Left lung (tissue), 4 donors: ENCODE measurements at regions not wholly inside any gene's neighbourhood (a gene's known extent, or its start where the extent isn't known, plus 50 kb on each side); places are given as distances from the start of the nearest gene placed in this dataset.

Experiments used
- ATAC-seq: fragments of 200-7000 bp; cut with Tn5 transposase; one replicate; pipeline ENCODE4 v1.9.1; 2020; ENCODE audit warnings: moderate library complexity
- DNase-seq, 4 donors: peaks; one replicate each; pipeline ENCODE4 v3.0.0-alpha.2; 2013 to 2020
- H3K27ac ChIP-seq, 2 donors: fragments of 200-600 bp; sonication (generic) in 1 of 2; one replicate each; pipeline versions ENCODE4 v1.5.0 to v1.8.0; 2020 to 2021
- H3K27me3 ChIP-seq, 2 donors: fragments of 200-600 bp; sonication (generic) in 1 of 2; one replicate each; pipeline versions ENCODE4 v1.5.0 to v1.8.0; 2020 to 2021
- H3K36me3 ChIP-seq, 2 donors: fragments of 200-600 bp; sonication (generic) in 1 of 2; one replicate each; pipeline versions ENCODE4 v1.5.0 to v1.8.0; 2020 to 2021
- H3K4me1 ChIP-seq, 2 donors: fragments of 200-600 bp; one replicate each; pipeline ENCODE4 v1.8.0; 2021
- H3K4me3 ChIP-seq, 2 donors: fragments of 200-600 bp; sonication (generic) in 1 of 2; one replicate each; pipeline versions ENCODE4 v1.5.0 to v1.8.0; 2020 to 2021; ENCODE audit warnings: mild to moderate bottlenecking in 1 of 2
- H3K9me3 ChIP-seq, 2 donors: fragments of 200-600 bp; sonication (generic) in 1 of 2; one replicate each; pipeline versions ENCODE4 v1.5.0 to v1.8.0; 2020 to 2021
- intact Hi-C, 2 donors: fragments of 100-400 bp; cut with DNase I; formaldehyde crosslinking; loops; one replicate each; pipeline versions ENCODE4 v1.11.2 to v1.14.2; 2022
- TF ChIP-seq, protein P1 (sequence below), 2 donors: fragments of 200-600 bp; sonication (generic) in 1 of 2; IDR thresholded peaks; one replicate each; pipeline versions ENCODE4 v1.5.0 to v1.8.0; 2021; ENCODE audit warnings: antibody characterized with exemption in 2 of 2
- donor health status: DM: no; HTN: yes; CAD: no.
- donor health status: DM: no; HTN: no; CAD: no.

DNA sequence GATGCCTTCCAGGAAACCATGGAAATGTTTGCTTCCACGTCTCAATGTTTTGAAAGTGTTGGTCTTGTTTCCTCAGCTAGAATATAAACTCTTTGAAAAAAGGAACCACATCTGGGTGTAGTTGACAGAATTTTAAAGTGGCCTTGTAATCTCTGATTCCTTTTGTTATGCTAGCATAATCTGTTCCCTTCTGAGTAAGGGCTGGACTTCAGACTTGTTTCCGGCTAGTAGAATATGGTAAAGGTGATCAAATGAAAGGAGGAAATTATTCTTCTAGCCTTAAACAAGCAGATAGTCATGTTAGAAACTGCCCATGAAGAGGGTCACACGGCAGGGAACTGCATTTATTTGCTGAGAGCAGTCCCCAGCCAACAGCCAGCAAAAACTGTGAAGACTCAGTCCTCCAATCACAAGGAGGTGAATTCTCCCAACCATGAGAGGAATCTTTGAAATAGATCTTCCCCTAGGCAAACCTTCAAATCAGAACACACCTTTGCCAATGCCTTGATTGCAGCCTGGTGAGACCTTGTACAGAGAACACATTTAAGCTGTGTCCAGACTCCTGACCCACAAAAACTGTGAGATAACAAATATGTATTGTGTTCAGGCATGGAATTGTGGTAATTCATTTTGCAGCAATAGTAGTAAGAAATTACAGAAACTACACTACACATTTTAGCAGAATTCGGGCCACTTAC lies 316.9 kb upstream of the SP8 start:
- ATAC-seq = no peak
- intact Hi-C loops = no loop called here

DNA sequence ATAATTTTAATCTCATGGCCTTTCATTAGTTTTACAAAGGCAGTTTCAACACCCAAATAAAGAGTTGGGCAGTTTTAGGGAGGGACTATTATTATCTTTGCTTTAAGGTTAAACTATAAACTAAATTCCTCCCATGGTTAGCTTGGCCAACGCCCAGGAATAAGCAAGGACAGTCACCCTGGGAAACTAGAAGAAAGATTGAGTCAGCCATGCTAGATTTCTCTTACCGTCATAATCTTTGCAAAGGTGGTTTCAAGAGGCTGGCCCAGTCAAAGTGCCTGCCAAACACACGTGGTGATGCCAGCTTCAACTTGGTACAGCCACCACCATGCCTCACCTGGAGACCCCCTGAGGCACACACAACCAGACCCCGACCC lies 317.4 kb upstream of the SP8 start:
- Histone ChIP-seq H3K27me3 (no peaks in the 10 kb centered on the region), H3K4me1 (no peaks in the 10 kb centered on the region), H3K36me3 (no peaks in the 10 kb centered on the region), H3K4me3 (no peak overlapping the region), H3K9me3 (no peaks in the 10 kb centered on the region), H3K27ac (no peak overlapping the region)
- ATAC-seq = no peak
- intact Hi-C loops = no loop called here
- TF ChIP-seq, protein P1, sequence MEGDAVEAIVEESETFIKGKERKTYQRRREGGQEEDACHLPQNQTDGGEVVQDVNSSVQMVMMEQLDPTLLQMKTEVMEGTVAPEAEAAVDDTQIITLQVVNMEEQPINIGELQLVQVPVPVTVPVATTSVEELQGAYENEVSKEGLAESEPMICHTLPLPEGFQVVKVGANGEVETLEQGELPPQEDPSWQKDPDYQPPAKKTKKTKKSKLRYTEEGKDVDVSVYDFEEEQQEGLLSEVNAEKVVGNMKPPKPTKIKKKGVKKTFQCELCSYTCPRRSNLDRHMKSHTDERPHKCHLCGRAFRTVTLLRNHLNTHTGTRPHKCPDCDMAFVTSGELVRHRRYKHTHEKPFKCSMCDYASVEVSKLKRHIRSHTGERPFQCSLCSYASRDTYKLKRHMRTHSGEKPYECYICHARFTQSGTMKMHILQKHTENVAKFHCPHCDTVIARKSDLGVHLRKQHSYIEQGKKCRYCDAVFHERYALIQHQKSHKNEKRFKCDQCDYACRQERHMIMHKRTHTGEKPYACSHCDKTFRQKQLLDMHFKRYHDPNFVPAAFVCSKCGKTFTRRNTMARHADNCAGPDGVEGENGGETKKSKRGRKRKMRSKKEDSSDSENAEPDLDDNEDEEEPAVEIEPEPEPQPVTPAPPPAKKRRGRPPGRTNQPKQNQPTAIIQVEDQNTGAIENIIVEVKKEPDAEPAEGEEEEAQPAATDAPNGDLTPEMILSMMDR (IDR thresholded peaks at IDR 0.05) = no peak
- no peak for DNase-seq

More for the DNA sequence above, 316.9 kb upstream of the SP8 start:
- Histone ChIP-seq H3K36me3 (no peaks in the 10 kb centered on the region), H3K4me3 (no peak overlapping the region), H3K27ac (no peak overlapping the region), H3K9me3 (no peaks in the 10 kb centered on the region), H3K27me3 (no peaks in the 10 kb centered on the region), H3K4me1 (no peaks in the 10 kb centered on the region)
- TF ChIP-seq, protein P1 (IDR thresholded peaks at IDR 0.05) = no peak
- no peak for DNase-seq

DNA sequence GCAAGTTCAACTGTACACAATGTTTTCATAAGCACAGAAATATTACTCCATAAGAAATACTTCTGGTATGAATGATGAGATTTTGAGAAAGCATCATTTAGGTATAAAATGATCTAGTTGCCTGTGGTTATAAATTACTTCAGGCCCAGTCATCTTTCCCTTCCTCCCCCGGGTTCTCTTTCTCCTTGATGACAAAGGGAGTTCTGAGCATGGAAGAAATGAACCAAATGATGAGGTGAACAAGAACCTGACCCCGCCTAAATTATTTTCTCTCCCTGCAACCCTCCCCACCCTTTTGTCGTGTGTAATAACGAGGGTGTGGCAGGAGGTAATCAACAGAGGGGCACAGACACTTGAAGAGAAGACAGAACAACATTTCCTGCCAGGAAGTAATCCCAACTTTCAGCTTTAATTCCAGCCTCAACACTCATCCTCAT lies 319.6 kb upstream of the SP8 start:
- ATAC-seq (no peak), DNase-seq (no peak)
- Histone ChIP-seq H3K9me3 (no peaks in the 10 kb centered on the region), H3K27me3 (no peaks in the 10 kb centered on the region), H3K36me3 (no peaks in the 10 kb centered on the region), H3K4me3 (no peak overlapping the region), H3K27ac (no peak overlapping the region), H3K4me1 (no peaks in the 10 kb centered on the region)
- TF ChIP-seq, protein P1 (IDR thresholded peaks at IDR 0.05) = no peak
- intact Hi-C loops = no loop called here

DNA sequence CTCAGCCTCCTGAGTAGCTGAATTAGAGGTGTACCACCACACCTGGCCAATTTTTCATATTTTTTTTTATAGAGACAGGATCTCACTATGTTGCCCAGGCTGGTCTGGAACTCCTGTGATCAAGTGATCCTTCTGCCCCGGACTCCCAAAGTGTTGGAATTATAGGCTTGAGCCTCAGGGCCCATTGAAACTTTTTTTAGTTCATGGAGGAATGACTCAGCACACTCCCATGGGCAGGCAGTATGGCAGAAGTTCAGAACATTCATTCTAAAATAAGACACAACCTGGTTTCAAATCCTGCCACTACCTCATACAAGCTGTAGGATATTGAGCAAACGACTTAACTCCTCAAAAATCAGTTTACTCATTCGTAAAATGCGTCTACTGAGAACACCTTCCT lies 320.4 kb upstream of the SP8 start:
- TF ChIP-seq, protein P1 (IDR thresholded peaks at IDR 0.05) = no peak
- Histone ChIP-seq H3K27ac (no peak overlapping the region), H3K4me3 (no peak overlapping the region), H3K36me3 (no peaks in the 10 kb centered on the region), H3K4me1 (no peaks in the 10 kb centered on the region), H3K27me3 (no peaks in the 10 kb centered on the region), H3K9me3 (no peaks in the 10 kb centered on the region)
- intact Hi-C loops = no loop called here
- ATAC-seq (no peak), DNase-seq (no peak)

DNA sequence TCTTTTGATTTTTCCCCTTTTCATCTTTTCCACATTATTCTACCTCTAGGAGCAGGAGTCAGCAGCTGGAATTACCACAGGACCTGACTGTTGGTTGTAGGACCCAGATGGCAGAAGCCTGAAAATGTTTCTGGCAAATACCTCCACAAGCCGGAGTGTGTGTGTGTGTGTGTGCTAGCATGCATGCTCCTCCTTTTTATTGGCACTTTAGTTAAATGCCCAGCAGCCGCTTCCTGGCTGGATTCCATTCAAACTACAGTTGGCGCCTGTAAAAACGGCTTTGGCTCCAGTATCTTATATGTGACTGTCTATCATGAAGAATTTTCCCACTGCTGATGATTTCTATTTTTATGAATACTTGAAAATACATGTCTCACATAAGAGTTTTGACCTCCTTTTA lies 319.7 kb upstream of the SP4 start:
- DNase-seq = peak in 1 of 4 donors; percentile 14

More for the DNA sequence above, 319.7 kb upstream of the SP4 start:
- no peaks in the 10 kb centered on the region for H3K27me3 ChIP-seq
- no peaks in the 10 kb centered on the region for H3K4me1 ChIP-seq
- no peaks in the 10 kb centered on the region for H3K9me3 ChIP-seq
- ATAC-seq = no peak
- intact Hi-C loops = no loop called here
- no peak overlapping the region for H3K27ac ChIP-seq
- no peaks in the 10 kb centered on the region for H3K36me3 ChIP-seq
- H3K4me3 ChIP-seq = no peak overlapping the region
- TF ChIP-seq, protein P1 (IDR thresholded peaks at IDR 0.05) = no peak
